Stimulated activated CD4-positive, alpha-beta T cell treated with anti-CD3 and anti-CD28 coated beads, Interleukin-4, amount 100 ng/mL, for 48 hours (primary cell): ENCODE measurements at regions not wholly inside any gene's neighbourhood (a gene's known extent, or its start where the extent isn't known, plus 50 kb on each side); places are given as distances from the start of the nearest gene placed in this dataset.

ENCODE experiments used
- DNase-seq, 2 donors: peaks; one replicate each; pipeline ENCODE4 v3.0.0-alpha.2; 2020; ENCODE audit warnings: low read depth in 2 of 2

DNA sequence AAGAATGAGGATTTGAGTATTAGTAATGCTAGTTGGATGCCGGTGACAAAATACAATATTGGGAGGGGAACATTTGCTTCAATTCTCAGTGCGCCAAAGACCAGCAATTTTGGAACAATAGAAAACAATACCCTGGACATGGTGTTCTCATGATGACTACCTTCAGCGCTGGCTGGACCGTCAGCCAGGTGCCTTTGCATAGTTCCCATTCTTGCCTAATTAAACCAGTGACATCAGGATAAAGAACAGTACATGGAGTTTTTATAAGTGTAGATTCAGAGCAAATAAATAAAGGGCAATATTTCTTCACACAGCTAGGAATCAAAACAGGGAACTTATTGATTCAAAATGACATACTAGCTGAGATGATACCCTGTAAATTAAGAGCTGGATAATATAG, 404.8 kb upstream of the RORA start:
- no peak for DNase-seq

GRCh38 chr15:61629269-61629668, 400.2 kb upstream of the RORA start:
- no peak for DNase-seq

DNA sequence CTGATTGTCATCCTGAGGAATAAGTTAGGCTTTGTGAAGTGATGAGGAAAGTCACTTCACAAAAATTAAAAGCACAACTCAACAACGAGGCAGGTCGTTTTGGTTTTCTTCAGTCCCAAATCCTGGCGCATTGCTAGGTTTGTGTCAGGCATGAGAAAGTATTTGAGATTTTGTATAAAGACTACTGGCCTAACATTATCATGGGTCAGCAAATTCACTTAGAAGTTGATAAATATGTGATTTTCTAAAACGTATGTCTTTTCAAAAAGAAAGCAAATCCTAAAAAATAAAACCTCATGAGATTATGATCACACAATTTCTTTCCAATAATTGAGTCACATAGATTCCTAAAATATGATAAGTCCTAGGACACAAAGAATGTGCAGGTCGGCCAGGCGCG, 395.8 kb upstream of the RORA start:
- DNase-seq, result no peak

GRCh38 chr15:61623746-61624145, 394.6 kb upstream of the RORA start:
- DNase-seq, result no peak

DNA sequence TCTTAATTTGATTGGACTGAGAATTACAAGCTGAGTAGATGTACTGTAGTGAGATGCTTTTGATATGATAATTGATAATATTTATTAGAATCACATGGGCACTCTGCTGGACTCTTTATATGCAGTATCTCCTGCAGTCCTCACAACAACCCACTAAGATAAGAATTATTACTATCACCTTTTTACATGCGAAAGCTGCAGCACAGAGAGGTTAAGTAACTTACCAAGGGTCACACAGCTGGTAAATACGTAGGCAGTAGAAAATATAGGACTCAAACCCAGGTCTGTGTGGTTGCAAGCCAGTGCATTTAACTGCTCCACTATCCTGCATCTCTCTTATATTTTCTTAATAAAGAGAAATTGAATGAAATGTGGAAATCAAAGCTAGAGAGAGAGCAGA, 392.8 kb upstream of the RORA start:
- DNase-seq, result no peak

- peak in 1 of 2 donors; percentile 2 for DNase-seq
Observed at GRCh38 chr15:61621146-61621545, 392.0 kb upstream of the RORA start.

- DNase-seq, result no peak
Observed at GRCh38 chr15:61620151-61620550, 391.0 kb upstream of the RORA start.

- no peak for DNase-seq
Observed at GRCh38 chr15:61613729-61614128, 384.6 kb upstream of the RORA start.

- DNase-seq, result no peak
Observed at GRCh38 chr15:61613138-61613537, 384.0 kb upstream of the RORA start.

- DNase-seq, result no peak
Observed at GRCh38 chr15:61612111-61612510, 383.0 kb upstream of the RORA start.

GRCh38 chr15:61605343-61605742, 376.2 kb upstream of the RORA start:
- no peak for DNase-seq

DNA sequence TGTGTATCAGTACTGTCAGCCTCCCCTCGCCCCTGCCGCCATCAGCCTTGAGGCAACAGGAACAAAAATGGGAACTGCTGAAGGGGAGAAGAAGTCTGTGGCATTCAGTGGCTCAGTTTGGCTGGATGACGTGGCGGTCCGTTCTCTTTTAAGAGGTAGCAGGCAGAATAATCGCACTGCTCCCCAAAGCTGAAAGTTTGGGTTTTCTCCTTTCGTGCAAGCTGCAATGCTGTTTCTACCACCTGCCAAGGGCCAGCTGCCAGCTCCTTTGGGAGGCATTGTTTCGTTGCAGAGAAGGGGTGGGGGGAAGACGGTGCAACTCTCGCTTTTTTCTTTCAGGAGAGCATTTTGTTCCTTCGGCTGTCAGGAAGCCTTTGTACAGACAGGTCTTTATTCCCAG, 369.6 kb upstream of the RORA start:
- no peak for DNase-seq

DNA sequence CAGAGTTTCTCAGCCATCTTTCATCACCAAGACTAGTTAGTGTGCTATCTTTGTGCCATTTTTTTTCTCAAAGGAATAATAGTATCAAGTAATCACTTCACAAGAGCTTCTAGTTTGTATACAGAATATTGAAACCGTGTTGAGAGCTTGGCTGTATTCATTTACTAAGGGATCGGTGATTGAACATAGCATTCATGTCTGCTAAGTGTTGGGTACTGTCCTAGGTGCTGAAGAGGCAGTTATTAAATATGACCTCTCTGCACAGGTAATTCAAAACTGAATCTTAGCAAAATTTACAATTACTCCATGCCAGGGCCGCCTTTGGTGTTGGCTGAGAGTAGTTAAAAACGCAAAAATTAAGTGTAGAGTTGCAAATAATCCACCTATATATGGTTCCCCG, 355.3 kb upstream of the RORA start:
- DNase-seq, result no peak

- no peak for DNase-seq
Observed at GRCh38 chr15:61582092-61582491, 353.0 kb upstream of the RORA start.

DNA sequence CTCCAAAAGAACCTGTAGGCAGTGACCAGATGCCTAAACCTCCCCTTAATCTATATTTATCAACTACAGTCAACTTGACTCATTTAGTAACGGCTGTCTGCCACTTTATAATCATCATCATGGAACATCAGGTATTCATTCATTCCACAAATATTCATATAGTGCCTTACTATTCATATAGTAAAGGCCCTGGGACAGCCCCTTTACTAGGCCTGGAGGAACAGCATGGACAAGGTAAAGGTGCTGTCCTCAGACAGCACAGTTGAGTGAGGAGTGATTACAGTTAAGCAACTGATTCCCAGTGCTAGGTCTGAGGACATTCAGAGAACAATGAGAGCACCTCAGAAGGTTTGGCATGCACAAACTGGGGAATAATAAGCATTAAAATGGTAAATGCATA, 346.5 kb upstream of the RORA start:
- DNase-seq, result no peak

GRCh38 chr15:61571026-61571425, 341.9 kb upstream of the RORA start:
- no peak for DNase-seq

DNA sequence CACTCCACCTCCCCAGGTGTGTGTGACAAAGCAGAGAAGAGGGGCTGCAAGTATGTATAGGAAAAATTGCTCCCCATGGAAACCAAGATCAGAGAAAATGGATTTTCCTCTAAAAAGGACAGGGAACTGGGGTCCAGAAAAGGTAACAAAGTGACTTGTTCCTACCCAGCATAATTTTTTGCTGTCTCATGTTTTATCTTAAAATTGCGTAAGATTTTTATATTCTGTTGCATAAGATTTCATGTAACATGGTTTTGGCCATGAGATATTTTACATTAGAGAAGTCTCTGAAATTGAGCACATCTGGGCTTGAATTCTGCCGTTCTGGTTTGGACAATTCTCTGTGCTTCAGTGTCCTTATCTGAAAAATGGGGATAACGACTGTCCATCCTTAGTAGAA, 335.7 kb upstream of the RORA start:
- no peak for DNase-seq

DNA sequence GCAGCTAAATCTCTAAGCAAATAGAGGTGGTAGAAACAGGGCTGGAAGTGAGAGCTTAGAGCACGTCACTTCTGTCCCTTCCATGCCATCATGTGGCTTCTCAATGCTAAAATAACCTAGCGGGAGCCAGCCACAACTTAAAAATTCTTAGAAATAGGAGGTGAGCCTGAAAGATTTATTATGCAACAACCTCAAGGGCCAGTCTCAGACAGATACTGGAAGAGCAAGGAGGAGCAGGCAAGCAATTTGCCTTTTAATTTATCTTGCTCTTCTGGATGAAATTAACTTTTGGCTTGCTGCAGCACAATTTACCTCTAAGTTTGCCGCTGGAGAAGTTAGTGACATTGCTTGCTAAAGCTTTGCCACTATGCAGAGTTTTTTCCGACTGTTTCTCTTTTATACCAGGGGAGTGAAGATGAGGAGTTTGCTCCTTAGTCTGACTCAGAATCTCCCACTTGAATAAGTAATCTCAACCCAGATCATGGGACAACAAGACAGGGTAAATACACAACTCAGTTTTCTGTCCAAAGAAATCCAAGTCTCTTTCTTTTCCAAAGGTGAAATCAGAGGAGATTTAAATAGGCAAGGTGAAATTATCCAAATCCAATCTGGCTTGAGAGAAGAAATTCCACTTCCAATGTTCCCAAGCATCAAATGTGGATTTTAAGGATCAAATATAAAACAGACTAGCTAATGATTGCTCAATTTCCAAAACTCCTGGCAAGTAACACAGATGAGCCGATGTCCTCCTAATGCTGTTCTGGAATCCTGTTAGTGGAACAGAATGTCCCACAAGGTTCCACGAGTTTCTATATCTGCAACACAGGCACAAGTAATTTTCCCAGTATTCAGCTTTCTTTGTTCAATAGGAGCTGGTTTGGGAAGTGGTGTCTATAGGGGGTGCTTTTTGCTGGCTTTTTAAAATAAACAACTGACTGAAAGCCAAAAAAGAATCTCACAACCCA, 329.4 kb upstream of the RORA start:
- no peak for DNase-seq

- DNase-seq, result no peak
Observed at GRCh38 chr15:61556037-61556648, 327.0 kb upstream of the RORA start.

DNA sequence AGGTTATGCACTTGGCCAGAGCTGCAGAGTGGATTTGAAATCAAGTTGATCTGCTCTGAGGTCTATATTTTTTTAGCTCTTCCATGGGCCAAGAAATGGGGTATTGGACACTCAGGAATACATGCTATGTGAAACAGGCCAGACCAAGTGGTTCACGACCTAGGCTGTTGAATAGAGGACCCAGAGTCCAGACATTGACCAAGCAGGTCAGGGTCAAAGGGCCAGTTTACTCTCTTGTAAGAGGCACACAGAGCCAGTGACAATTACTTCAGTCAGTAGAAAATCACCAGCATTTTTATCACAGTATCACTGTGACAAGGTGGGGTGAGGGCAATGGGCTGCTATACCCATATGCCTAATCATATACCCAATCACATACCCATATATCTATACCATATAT, 320.6 kb upstream of the RORA start:
- DNase-seq, result no peak

DNA sequence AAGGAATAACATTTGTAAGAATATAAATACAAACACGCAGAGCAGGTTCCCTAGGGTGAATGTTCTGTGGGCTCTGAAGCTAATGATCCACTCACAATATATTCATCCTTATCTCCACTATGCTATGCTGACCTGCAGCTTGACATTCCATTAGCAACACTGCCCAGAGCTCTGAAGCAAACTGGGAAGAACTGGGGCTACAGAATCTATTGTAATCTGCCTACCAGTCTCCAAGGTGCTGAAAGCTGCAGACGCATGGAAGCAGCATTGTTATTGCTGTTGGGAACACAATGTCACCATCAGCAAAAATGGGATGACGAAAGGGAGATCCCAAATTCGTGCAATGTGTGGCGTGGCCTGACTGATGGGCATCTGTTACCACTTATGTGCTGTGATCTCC, 316.7 kb upstream of the RORA start:
- DNase-seq, result no peak

GRCh38 chr15:61541516-61541915, 312.4 kb upstream of the RORA start:
- DNase-seq, result no peak

- DNase-seq, result no peak
Observed at GRCh38 chr15:61537337-61537736, 308.2 kb upstream of the RORA start.
